Ishikawa (cell line): ENCODE measurements at regions not wholly inside any gene's neighbourhood (a gene's known extent, or its start where the extent isn't known, plus 50 kb on each side); places are given as distances from the start of the nearest gene placed in this dataset.

Experiments
- CEBPB ChIP-seq: IDR thresholded peaks from 2 replicates; pipeline ENCODE4 v1.6.1; 2012
- EGR1 ChIP-seq: IDR thresholded peaks from 2 replicates; pipeline ENCODE4 v1.6.1; 2012
- EP300 ChIP-seq: IDR thresholded peaks from 2 replicates; pipeline ENCODE4 v1.6.1; 2012; ENCODE audit warnings: borderline replicate concordance
- FOXM1 ChIP-seq: IDR thresholded peaks from 2 replicates; pipeline ENCODE4 v1.6.1; 2012; ENCODE audit warnings: low read depth, borderline replicate concordance
- MAX ChIP-seq: IDR thresholded peaks from 2 replicates; pipeline ENCODE4 v1.6.1; 2012
- NFIC ChIP-seq: IDR thresholded peaks from 2 replicates; pipeline ENCODE4 v1.6.1; 2012
- RAD21 ChIP-seq: IDR thresholded peaks from 2 replicates; pipeline ENCODE4 v1.6.1; 2012; ENCODE audit warnings: low read depth
- TAF1 ChIP-seq: IDR thresholded peaks from 2 replicates; pipeline ENCODE4 v1.6.1; 2012; ENCODE audit warnings: low read depth, mild to moderate bottlenecking
- YY1 ChIP-seq: IDR thresholded peaks from 2 replicates; pipeline ENCODE4 v1.6.1; 2012; ENCODE audit warnings: low read depth
- ZBTB7A ChIP-seq: IDR thresholded peaks from 2 replicates; pipeline ENCODE4 v1.6.1; 2012; ENCODE audit warnings: low read depth
- TF ChIP-seq, protein P1 (sequence below): IDR thresholded peaks from 2 replicates; pipeline ENCODE4 v1.6.1; 2012; ENCODE audit warnings: low read depth, mild to moderate bottlenecking

DNA sequence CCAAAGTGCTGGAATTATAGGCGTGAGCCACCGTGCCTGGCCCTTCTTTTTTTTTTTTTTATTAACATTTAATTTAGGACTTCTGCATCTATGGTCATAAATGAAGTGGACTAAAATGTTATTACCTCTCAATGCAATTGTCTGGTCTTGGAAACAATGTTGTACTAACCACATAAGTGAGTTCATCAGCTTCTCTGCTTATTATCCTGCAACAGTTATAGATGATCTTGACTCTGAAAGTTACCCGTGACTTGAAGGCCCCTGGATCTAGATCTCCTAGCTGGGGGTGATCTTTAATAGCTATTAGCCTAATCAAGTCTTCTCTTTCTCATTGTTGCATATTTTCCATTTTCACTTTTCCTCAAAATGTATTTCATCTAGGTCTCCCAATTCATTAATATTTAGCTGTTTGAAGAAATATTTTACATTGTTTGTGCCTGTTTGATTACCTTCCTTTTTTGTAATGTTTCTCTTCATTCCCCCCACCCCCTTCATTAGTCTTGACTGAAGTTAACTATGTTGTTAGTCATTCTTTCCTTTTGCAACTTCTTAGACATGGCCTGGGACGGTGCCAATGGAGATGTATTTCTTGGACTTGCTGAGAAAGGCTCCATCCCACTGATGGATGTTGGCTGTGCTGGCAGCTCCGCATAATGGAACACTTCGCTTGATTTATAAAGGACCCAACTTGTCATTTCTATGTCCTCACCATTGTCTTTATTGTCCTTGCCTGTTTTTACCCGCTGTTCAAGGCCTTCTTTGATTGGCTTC is 141.6 kb upstream of the RIOK3 start:
- TF ChIP-seq EP300, result no peak
- no peak for TF ChIP-seq MAX
- TF ChIP-seq YY1, result no peak
- no peak for TF ChIP-seq NFIC
- no peak for TF ChIP-seq TAF1
- no peak for TF ChIP-seq CEBPB
- TF ChIP-seq ZBTB7A, result no peak
- no peak for TF ChIP-seq EGR1
- no peak for TF ChIP-seq RAD21
- no peak for TF ChIP-seq FOXM1
- TF ChIP-seq, protein P1, sequence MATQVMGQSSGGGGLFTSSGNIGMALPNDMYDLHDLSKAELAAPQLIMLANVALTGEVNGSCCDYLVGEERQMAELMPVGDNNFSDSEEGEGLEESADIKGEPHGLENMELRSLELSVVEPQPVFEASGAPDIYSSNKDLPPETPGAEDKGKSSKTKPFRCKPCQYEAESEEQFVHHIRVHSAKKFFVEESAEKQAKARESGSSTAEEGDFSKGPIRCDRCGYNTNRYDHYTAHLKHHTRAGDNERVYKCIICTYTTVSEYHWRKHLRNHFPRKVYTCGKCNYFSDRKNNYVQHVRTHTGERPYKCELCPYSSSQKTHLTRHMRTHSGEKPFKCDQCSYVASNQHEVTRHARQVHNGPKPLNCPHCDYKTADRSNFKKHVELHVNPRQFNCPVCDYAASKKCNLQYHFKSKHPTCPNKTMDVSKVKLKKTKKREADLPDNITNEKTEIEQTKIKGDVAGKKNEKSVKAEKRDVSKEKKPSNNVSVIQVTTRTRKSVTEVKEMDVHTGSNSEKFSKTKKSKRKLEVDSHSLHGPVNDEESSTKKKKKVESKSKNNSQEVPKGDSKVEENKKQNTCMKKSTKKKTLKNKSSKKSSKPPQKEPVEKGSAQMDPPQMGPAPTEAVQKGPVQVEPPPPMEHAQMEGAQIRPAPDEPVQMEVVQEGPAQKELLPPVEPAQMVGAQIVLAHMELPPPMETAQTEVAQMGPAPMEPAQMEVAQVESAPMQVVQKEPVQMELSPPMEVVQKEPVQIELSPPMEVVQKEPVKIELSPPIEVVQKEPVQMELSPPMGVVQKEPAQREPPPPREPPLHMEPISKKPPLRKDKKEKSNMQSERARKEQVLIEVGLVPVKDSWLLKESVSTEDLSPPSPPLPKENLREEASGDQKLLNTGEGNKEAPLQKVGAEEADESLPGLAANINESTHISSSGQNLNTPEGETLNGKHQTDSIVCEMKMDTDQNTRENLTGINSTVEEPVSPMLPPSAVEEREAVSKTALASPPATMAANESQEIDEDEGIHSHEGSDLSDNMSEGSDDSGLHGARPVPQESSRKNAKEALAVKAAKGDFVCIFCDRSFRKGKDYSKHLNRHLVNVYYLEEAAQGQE, result no peak
